AG04450 (cell line): ENCODE measurements at regions not wholly inside any gene's neighbourhood (a gene's known extent, or its start where the extent isn't known, plus 50 kb on each side); places are given as distances from the start of the nearest gene placed in this dataset.
"Not testable (repeated sequence)": the region's sequence is repeated elsewhere in the genome, so short reads cannot be mapped to it uniquely, and the experiment has no call there.

Experiments used
- CTCF ChIA-PET: fragments of 300-600, 350-600 bp; formaldehyde crosslinking; extraction: SDS; loops from one replicate; lab custom pipeline; 2022; ENCODE audit warnings: antibody characterized with exemption, inconsistent platforms; lab: Charles Lee
- POLR2A ChIA-PET: fragments of 350-600 bp; formaldehyde crosslinking; extraction: SDS; loops from one replicate; lab custom pipeline; 2021; ENCODE audit warnings: antibody characterized with exemption, inconsistent platforms; lab: Yijun Ruan, JAX
- DNase-seq: peaks from one replicate; pipeline ENCODE4 v3.0.0-alpha.2; 2011; ENCODE audit warnings: low read depth, low spot score
- H3K27ac ChIP-seq: one replicate; pipeline ENCODE4 v1.5.1; 2012; ENCODE audit warnings: low read depth, low read length, control low read depth
- H3K27me3 ChIP-seq: one replicate; pipeline ENCODE4 v1.6.0; 2012; ENCODE audit warnings: low read length; ENCODE audit not compliant: control insufficient read depth, insufficient read depth
- H3K4me3 ChIP-seq: 2 replicates; pipeline ENCODE4 v1.5.1; 2011; ENCODE audit warnings: mild to moderate bottlenecking, low read depth, low read length, control low read depth
- H3K9me3 ChIP-seq: 2 replicates; pipeline ENCODE4 v1.5.1; 2012; ENCODE audit warnings: low read length; ENCODE audit not compliant: control insufficient read depth, insufficient read depth
- TF ChIP-seq, protein P1 (sequence below): IDR thresholded peaks from 2 replicates; pipeline ENCODE4 v1.5.1; 2011; ENCODE audit warnings: low read depth, low read length, control low read depth, inconsistent platforms

DNA sequence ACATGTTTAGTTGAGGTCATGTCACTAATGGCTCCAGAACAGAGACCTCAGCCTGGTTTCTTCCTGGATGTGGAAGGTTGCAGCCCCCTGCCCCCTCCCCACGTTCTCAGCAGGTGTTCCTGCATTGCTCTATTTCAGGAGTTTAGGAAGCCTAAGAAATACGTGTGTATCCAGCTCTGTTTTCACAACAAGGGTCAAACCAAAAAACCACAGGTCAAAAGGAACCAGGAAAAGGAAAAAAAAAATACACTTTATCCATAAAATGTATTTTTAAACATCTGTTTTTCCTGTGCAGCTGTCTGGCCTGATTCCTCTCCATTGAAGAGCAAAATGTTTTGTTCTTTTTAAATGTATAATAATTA, 107.9 kb upstream of the PLEKHG1 start:
- Histone ChIP-seq H3K4me3 (no peak overlapping the region), H3K9me3 (no peaks in the 10 kb centered on the region), H3K27ac (no peak overlapping the region), H3K27me3 (no peaks in the 10 kb centered on the region)
- ChIA-PET CTCF (no interaction called here), POLR2A (no interaction called here)
- TF ChIP-seq, protein P1, sequence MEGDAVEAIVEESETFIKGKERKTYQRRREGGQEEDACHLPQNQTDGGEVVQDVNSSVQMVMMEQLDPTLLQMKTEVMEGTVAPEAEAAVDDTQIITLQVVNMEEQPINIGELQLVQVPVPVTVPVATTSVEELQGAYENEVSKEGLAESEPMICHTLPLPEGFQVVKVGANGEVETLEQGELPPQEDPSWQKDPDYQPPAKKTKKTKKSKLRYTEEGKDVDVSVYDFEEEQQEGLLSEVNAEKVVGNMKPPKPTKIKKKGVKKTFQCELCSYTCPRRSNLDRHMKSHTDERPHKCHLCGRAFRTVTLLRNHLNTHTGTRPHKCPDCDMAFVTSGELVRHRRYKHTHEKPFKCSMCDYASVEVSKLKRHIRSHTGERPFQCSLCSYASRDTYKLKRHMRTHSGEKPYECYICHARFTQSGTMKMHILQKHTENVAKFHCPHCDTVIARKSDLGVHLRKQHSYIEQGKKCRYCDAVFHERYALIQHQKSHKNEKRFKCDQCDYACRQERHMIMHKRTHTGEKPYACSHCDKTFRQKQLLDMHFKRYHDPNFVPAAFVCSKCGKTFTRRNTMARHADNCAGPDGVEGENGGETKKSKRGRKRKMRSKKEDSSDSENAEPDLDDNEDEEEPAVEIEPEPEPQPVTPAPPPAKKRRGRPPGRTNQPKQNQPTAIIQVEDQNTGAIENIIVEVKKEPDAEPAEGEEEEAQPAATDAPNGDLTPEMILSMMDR, result no peak
- DNase-seq, result no peak

DNA sequence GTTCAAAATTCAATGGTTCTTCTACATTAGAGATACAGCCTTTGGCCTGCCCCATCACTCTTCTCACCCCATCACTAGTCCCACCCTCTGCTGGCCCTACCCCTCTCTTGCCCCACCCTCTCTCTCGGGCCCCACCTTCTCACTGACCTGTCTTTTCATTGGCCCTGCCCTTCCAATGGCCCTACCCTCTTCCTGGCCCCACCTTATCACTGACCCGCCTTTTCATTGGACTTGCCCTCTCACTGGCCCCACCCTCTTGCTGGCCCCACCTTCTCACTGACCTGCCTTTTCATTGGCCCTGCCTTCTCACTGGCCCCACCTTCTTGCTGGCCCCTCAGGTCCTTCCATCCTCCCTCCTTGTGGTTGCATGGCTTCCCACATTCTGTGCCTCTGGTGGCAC, 107.2 kb upstream of the PLEKHG1 start:
- no peak overlapping the region for H3K4me3 ChIP-seq

DNA sequence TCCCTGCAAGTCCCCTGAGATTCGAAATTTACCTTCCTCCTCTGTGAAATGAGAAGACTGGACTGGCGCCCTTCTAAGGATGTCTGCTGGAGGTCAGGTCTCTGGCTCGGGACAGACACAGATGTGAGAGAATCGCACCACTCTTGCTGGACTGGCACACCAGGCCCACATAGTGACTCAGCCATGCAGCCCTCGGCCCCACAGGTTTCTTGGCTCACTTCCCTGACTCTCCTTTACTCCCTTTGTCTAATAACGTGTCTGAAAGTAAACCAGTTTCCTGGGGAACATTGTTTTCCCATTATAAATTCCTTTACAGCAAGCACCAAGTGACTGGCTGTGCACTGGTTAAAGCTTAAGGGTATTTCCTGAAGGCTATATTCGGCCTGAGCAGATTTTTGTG, 106.7 kb upstream of the PLEKHG1 start:
- ChIA-PET POLR2A (no interaction called here), CTCF (interaction anchor here (0.5 kb wide), 1 partner anchor 257 kb away, joined by 4 read pairs; no protein-coding TSS in a partner anchor)
- H3K9me3 ChIP-seq, result no peaks in the 10 kb centered on the region
- no peak overlapping the region for H3K4me3 ChIP-seq
- no peaks in the 10 kb centered on the region for H3K27me3 ChIP-seq
- TF ChIP-seq, protein P1, result no peak
- H3K27ac ChIP-seq, result no peak overlapping the region
- DNase-seq, result no peak

More for the DNA sequence above, 107.2 kb upstream of the PLEKHG1 start:
- ChIA-PET CTCF (interaction anchor here (0.5 kb wide), 1 partner anchor 257 kb away, joined by 4 read pairs; no protein-coding TSS in a partner anchor), POLR2A (no interaction called here)
- Histone ChIP-seq H3K27me3 (no peaks in the 10 kb centered on the region), H3K27ac (no peak overlapping the region), H3K9me3 (no peaks in the 10 kb centered on the region)
- no peak for DNase-seq
- TF ChIP-seq, protein P1, result no peak

DNA sequence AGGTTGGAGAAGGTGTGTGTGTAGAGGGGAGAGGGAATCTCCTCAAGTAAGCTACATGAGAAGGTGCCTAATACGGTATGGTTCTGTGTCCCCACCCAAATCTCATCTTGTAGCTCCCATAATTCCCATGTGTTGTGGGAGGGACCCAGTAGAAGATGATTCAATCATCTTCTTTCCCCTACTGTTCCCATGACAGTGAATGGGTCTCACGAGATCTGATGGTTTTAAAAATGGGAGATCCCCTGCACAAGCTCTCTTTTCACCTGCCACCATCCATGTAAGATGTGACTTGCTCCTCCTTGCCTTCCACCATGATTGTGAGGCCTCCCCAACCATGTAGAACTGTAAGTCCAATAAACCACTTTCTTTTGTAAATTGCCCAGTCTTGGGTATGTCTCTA, 106.1 kb upstream of the PLEKHG1 start:
- DNase-seq, CTCF ChIA-PET, H3K27me3 ChIP-seq, H3K4me3 ChIP-seq, POLR2A ChIA-PET, H3K27ac ChIP-seq, H3K9me3 ChIP-seq: not testable (repeated sequence)

DNA sequence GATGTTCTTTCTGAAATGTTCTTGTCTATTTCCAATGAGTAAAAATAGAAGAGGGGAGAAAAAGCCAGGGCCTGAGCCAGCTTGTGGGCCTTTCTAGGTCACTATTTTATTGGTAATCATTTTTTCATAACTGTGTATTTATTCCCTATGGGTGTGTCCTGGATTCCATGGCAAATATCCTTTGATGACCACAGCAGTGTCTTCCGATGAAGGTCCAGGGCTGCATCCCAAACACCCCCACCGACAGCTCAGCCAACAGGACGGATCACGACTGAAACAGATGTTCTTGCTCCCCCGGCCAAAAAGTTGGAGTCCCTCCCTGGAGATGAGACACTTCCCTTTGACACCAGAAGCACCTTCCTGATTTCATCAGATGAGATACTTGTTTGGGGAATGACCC, 105.4 kb upstream of the PLEKHG1 start:
- no peak overlapping the region for H3K4me3 ChIP-seq
- H3K27ac ChIP-seq, result no peak overlapping the region
- no peak for DNase-seq
- TF ChIP-seq, protein P1, result no peak
- ChIA-PET CTCF (no interaction called here), POLR2A (no interaction called here)
- H3K9me3 ChIP-seq, result no peaks in the 10 kb centered on the region
- H3K27me3 ChIP-seq, result no peaks in the 10 kb centered on the region

DNA sequence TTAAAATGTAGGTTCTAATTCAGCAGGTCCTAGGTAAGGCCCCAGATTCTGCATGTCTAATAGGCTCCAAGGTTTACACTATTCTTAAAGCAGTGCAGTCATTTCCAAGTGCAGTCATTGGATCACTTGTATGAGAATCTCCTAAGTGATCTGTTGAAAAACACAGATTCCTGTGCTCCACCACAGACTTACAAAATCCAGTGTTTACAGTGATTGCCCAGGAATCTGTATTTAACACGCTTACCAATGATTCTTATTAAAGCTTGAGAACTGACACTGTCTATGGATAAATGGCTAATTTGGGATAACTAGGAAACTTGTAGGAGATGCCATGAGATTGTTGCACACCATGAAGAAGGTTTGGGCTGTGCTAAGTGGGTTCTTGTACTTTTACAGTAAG, 104.6 kb upstream of the PLEKHG1 start:
- no peak overlapping the region for H3K4me3 ChIP-seq
- CTCF ChIA-PET, result no interaction called here
- DNase-seq, result no peak
- no peak overlapping the region for H3K27ac ChIP-seq
- TF ChIP-seq, protein P1, result no peak
- POLR2A ChIA-PET, result no interaction called here
- no peaks in the 10 kb centered on the region for H3K9me3 ChIP-seq
- no peaks in the 10 kb centered on the region for H3K27me3 ChIP-seq
